ENCODE measurements at regions not wholly inside any gene's neighbourhood (a gene's known extent, or its start where the extent isn't known, plus 50 kb on each side); places are given as distances from the start of the nearest gene placed in this dataset.
"Not testable (repeated sequence)": the region's sequence is repeated elsewhere in the genome, so short reads cannot be mapped to it uniquely, and the experiment has no call there.

GRCh38 chr12:87230441-87230840 lies 798.8 kb downstream of the C12orf50 start:
- no peak for DNase-seq

- DNase-seq = no peak
These were observed 802.0 kb downstream of the C12orf50 start for GRCh38 chr12:87227162-87227561.

GRCh38 chr12:87217491-87217890 lies 811.7 kb downstream of the C12orf50 start:
- DNase-seq = no peak

- no peak for DNase-seq
These were observed 812.8 kb downstream of the C12orf50 start for GRCh38 chr12:87216436-87216835.

GRCh38 chr12:87202189-87202588 lies 827.0 kb downstream of the C12orf50 start:
- no peak for DNase-seq

GRCh38 chr12:87201598-87201997 lies 827.6 kb downstream of the C12orf50 start:
- no peak for DNase-seq

- DNase-seq = no peak
These were observed 828.8 kb downstream of the C12orf50 start for GRCh38 chr12:87200289-87200979.

GRCh38 chr12:87198181-87198580 lies 831.0 kb downstream of the C12orf50 start:
- DNase-seq = no peak

- no peak for DNase-seq
These were observed 832.9 kb downstream of the C12orf50 start for GRCh38 chr12:87196321-87196720.

GRCh38 chr12:87194389-87194788 lies 834.8 kb downstream of the C12orf50 start:
- not testable (repeated sequence) for DNase-seq

- DNase-seq = no peak
These were observed 843.8 kb downstream of the C12orf50 start for GRCh38 chr12:87185367-87185766.

- DNase-seq = no peak
These were observed 846.4 kb downstream of the C12orf50 start for GRCh38 chr12:87182696-87183233.

GRCh38 chr12:87171356-87171755 lies 857.8 kb downstream of the C12orf50 start:
- no peak for DNase-seq

- no peak for DNase-seq
These were observed 860.2 kb downstream of the C12orf50 start for GRCh38 chr12:87169010-87169409.

- DNase-seq = no peak
These were observed 863.3 kb downstream of the C12orf50 start for GRCh38 chr12:87165733-87166375.

- no peak for DNase-seq
These were observed 866.1 kb downstream of the C12orf50 start for GRCh38 chr12:87163122-87163521.

GRCh38 chr12:87160848-87161601 lies 868.2 kb downstream of the C12orf50 start:
- DNase-seq = no peak

GRCh38 chr12:87157791-87158190 lies 871.4 kb downstream of the C12orf50 start:
- no peak for DNase-seq

- DNase-seq = no peak
These were observed 873.6 kb downstream of the C12orf50 start for GRCh38 chr12:87155621-87156020.

- DNase-seq = peak; percentile 3
These were observed 876.2 kb downstream of the C12orf50 start for GRCh38 chr12:87152841-87153528.

GRCh38 chr12:87152075-87152474 lies 877.1 kb downstream of the C12orf50 start:
- DNase-seq = no peak

- DNase-seq = no peak
These were observed 878.1 kb downstream of the C12orf50 start for GRCh38 chr12:87150969-87151662.
